Heart right ventricle (tissue), 16 donors: ENCODE measurements at regions not wholly inside any gene's neighbourhood (a gene's known extent, or its start where the extent isn't known, plus 50 kb on each side); places are given as distances from the start of the nearest gene placed in this dataset.

ENCODE experiments used
- ATAC-seq, 8 donors: fragments of 200-7000 bp; cut with Tn5 transposase; one replicate each; pipeline ENCODE4 v1.9.1; 2020; ENCODE audit warnings: mild to moderate bottlenecking in 8 of 8, moderate library complexity in 8 of 8, moderate number of reproducible peaks in 1 of 8
- DNase-seq, 2 donors: peaks; one replicate each; pipeline ENCODE4 v3.0.0-alpha.2; 2020
- H3K27ac ChIP-seq, 10 donors: fragments of 200-600 bp; sonication (generic) in 2 of 10; one replicate each; pipeline versions ENCODE4 v1.5.0 to v1.8.0; 2020 to 2022; ENCODE audit warnings: mild to moderate bottlenecking in 3 of 10
- H3K27me3 ChIP-seq, 7 donors: fragments of 200-600 bp; one replicate each; pipeline ENCODE4 v1.8.0; 2021 to 2022; ENCODE audit warnings: mild to moderate bottlenecking in 2 of 7
- H3K36me3 ChIP-seq, 9 donors: fragments of 200-600 bp; sonication (generic) in 1 of 9; one replicate each; pipeline versions ENCODE4 v1.5.0 to v1.8.0; 2020 to 2022; ENCODE audit warnings: mild to moderate bottlenecking in 2 of 9
- H3K4me1 ChIP-seq, 9 donors: fragments of 200-600 bp; sonication (generic) in 1 of 9; one replicate each; pipeline versions ENCODE4 v1.5.0 to v1.8.0; 2020 to 2022; ENCODE audit warnings: mild to moderate bottlenecking in 4 of 9
- H3K4me3 ChIP-seq, 10 donors: fragments of 200-600 bp; sonication (generic) in 2 of 10; one replicate each; pipeline versions ENCODE4 v1.5.0 to v1.8.0; 2020 to 2022; ENCODE audit warnings: mild to moderate bottlenecking in 7 of 10, moderate library complexity in 2 of 10
- H3K9me3 ChIP-seq, 11 donors: fragments of 200-600 bp in 10 of 11; sonication (generic) in 2 of 11; one replicate each; pipeline versions ENCODE4 v1.5.0 to v1.8.0; 2013 to 2022; ENCODE audit warnings: mild to moderate bottlenecking in 2 of 11, control low read depth in 1 of 11, moderate library complexity in 1 of 11
- CTCF ChIP-seq, 9 donors: fragments of 200-600 bp; sonication (generic) in 2 of 9; IDR thresholded peaks; one replicate each; pipeline versions ENCODE4 v1.5.0 to v1.8.0; 2021 to 2022; ENCODE audit warnings: antibody characterized with exemption in 9 of 9, mild to moderate bottlenecking in 5 of 9, moderate library complexity in 1 of 9
- WGBS, 2 donors: extraction: QIAGEN DNeasy Blood & Tissue Kit; methylation state at CpG; one replicate each; pipeline ENCODE4 v1.1.7; 2013; ENCODE audit warnings: inconsistent platforms in 1 of 2; 5-methylcytosine and 5-hydroxymethylcytosine counted together
- intact Hi-C, 10 donors: fragments of 100-400 bp; cut with DNase I; formaldehyde crosslinking; loops; one replicate each; pipeline versions ENCODE4 v1.11.1 to v1.14.2; 2022
- donor health status: Arrhythmogenic right ventricular cardiomyopathy.
- donor health status: ischemic (EF 13 %, LVEDD 7.1; RV severe dilation, severe dysfunction).
- donor health status: healthy with polysubstance abuse.
- donor health status: DM: no; HTN: yes; CAD: no.
- donor health status: DM: no; HTN: no; CAD: no.
- donor health status: ischemic (EF 25% LVEDD 6.9; RV normal size, moderate dysfunction).
- donor health status: ischemic (EF 25% LVEDD 5.7; RV mildly dilated, moderate dysfunction).
- donor health status: healthy.
- donor health status: DM: yes; HTN: yes; CAD: no.
- donor health status: Ischemic cardiomyopathy.
- donor health status: ischemic (EF 35%, LVEDD 5.7; RV mildly dilated, moderate dysfunction).
- donor health status: nonischemic (EF 11% LVEDD 7.7; RV severe dilation, severe dysfunction).
- donor health status: DM: yes; HTN: yes; CAD: no.
- donor health status: PGD.
- donor health status: ischemic (EF 29% LVEDD 5.4; RV normal size, mild dysfunction).
- donor health status: nonischemic (EF 23%, LVEDD 6.1; RV moderate dilation, normal function).

- H3K4me1 ChIP-seq, result no peaks in the 10 kb centered on the region
- WGBS, 2 donors, result 74 to 77% methylated on average over 3 of the region's 3 CpGs
- no peak for TF ChIP-seq CTCF (IDR thresholded peaks at IDR 0.05)
- no peak for ATAC-seq
- H3K27ac ChIP-seq, result no peak overlapping the region
- H3K9me3 ChIP-seq, result peaks cover 0 to 66% (median 15%) of the 10 kb centered on the region in 11 donors
- H3K36me3 ChIP-seq, result no peaks in the 10 kb centered on the region
- DNase-seq, result no peak
- no peaks in the 10 kb centered on the region for H3K27me3 ChIP-seq
- intact Hi-C loops, result no loop called here
- no peak overlapping the region for H3K4me3 ChIP-seq
These were observed 309.1 kb upstream of the SLITRK6 start for GRCh38 chr13:86108334-86108733.

- Histone ChIP-seq H3K4me1 (no peaks in the 10 kb centered on the region), H3K27ac (no peak overlapping the region), H3K9me3 (peaks cover 0 to 22% (median 0%) of the 10 kb centered on the region in 11 donors), H3K4me3 (no peak overlapping the region), H3K27me3 (no peaks in the 10 kb centered on the region), H3K36me3 (no peaks in the 10 kb centered on the region)
- DNase-seq, result no peak
- ATAC-seq, result no peak
- no peak for TF ChIP-seq CTCF (IDR thresholded peaks at IDR 0.05)
- intact Hi-C loops, result no loop called here
These were observed 299.3 kb upstream of the SLITRK6 start for GRCh38 chr13:86098511-86098910.

GRCh38 chr13:86095351-86095750, 296.1 kb upstream of the SLITRK6 start:
- ATAC-seq, result no peak
- intact Hi-C loops, result no loop called here
- TF ChIP-seq CTCF (IDR thresholded peaks at IDR 0.05), result no peak

GRCh38 chr13:86090181-86090580, 291.0 kb upstream of the SLITRK6 start:
- 29 to 31% methylated on average over 2 of the region's 2 CpGs for WGBS, 2 donors
- H3K4me1 ChIP-seq, result no peaks in the 10 kb centered on the region
- no peak for TF ChIP-seq CTCF (IDR thresholded peaks at IDR 0.05)
- no peak overlapping the region for H3K27ac ChIP-seq
- intact Hi-C loops, result no loop called here
- peaks cover 0 to 13% (median 0%) of the 10 kb centered on the region in 11 donors for H3K9me3 ChIP-seq
- H3K4me3 ChIP-seq, result no peak overlapping the region
- no peaks in the 10 kb centered on the region for H3K36me3 ChIP-seq
- ATAC-seq, result no peak
- no peak for DNase-seq
- no peaks in the 10 kb centered on the region for H3K27me3 ChIP-seq

More at GRCh38 chr13:86095351-86095750, 296.1 kb upstream of the SLITRK6 start:
- no peaks in the 10 kb centered on the region for H3K27me3 ChIP-seq
- H3K4me3 ChIP-seq, result no peak overlapping the region
- DNase-seq, result no peak
- no peaks in the 10 kb centered on the region for H3K36me3 ChIP-seq
- WGBS, 2 donors, result 75 to 87% methylated on average over 3 of the region's 3 CpGs
- H3K4me1 ChIP-seq, result no peaks in the 10 kb centered on the region
- no peak overlapping the region for H3K27ac ChIP-seq
- H3K9me3 ChIP-seq, result peaks cover 0 to 11% (median 0%) of the 10 kb centered on the region in 11 donors

- H3K27me3 ChIP-seq, result no peaks in the 10 kb centered on the region
- H3K4me1 ChIP-seq, result no peaks in the 10 kb centered on the region
- intact Hi-C loops, result no loop called here
These were observed 288.0 kb upstream of the SLITRK6 start for GRCh38 chr13:86087244-86087643.

More at GRCh38 chr13:86087244-86087643, 288.0 kb upstream of the SLITRK6 start:
- Histone ChIP-seq H3K36me3 (no peaks in the 10 kb centered on the region), H3K4me3 (no peak overlapping the region), H3K27ac (no peak overlapping the region), H3K9me3 (peaks cover 0 to 6% (median 0%) of the 10 kb centered on the region in 11 donors)
- DNase-seq (no peak), ATAC-seq (no peak)
- no peak for TF ChIP-seq CTCF (IDR thresholded peaks at IDR 0.05)
